NCI-H526 treated with DMSO at 0.1 percent for 48 hours (cell line): ENCODE measurements at regions not wholly inside any gene's neighbourhood (a gene's known extent, or its start where the extent isn't known, plus 50 kb on each side); places are given as distances from the start of the nearest gene placed in this dataset.

Source experiments
- DNase-seq: peaks from one replicate; lab custom pipeline; 2025; lab: John Stamatoyannopoulos, UW

- DNase-seq = no peak
Measured at GRCh38 chr13:106660746-106661625, 93.0 kb upstream of the ARGLU1 start.

- no peak for DNase-seq
Measured at GRCh38 chr13:106657104-106657503, 89.2 kb upstream of the ARGLU1 start.

- DNase-seq = no peak
Measured at GRCh38 chr13:106656186-106656585, 88.2 kb upstream of the ARGLU1 start.

- no peak for DNase-seq
Measured at GRCh38 chr13:106651442-106651841, 83.5 kb upstream of the ARGLU1 start.

DNA sequence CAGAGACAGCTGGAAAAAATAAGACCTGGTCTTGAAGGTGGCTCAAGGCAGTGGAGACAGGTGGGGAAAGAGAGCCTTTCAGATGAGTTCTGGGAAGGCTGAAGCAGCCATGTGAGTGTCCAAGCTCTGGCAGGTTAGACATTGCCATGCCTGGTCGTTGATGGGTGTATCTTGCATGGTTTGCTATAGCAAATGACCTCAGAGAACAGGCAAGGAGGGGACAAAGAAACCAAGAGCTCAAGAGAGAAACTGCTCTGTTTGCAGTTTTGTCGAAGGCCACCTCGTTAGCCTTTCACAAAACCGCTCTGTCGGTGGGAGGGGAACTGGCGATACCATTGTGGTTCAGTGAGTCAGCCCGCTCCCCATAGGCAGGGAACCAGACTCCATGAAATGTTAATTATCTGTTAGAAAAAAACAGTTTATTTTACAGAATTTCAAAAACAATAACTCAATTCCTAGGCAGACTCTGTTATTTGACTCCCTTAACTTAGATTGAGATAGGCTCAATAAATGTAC is 82.8 kb upstream of the ARGLU1 start:
- no peak for DNase-seq

- no peak for DNase-seq
Measured at GRCh38 chr13:106649495-106649894, 81.6 kb upstream of the ARGLU1 start.

GRCh38 chr13:106640515-106640914 is 72.6 kb upstream of the ARGLU1 start:
- no peak for DNase-seq

DNA sequence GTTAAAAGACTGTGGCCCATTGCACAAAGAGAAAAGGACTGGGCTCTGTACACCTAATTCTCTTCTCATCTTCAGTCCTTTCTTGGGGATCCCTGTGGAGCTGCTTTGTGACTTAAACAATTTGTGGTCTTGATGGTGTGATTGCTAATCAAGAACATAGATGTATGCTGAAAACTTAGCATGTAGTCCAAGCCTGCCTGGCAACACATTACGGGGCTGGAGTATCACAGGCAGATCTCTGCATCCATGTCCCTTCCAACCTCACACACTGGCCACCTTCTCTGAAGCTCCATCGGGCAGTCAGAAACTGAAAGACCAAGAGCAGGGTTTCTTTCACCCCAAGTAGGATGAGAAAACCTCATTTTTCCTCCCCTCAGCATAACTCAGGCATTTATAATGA is 69.6 kb upstream of the ARGLU1 start:
- DNase-seq = no peak

- DNase-seq = no peak
Measured at GRCh38 chr13:106636492-106636891, 68.6 kb upstream of the ARGLU1 start.

DNA sequence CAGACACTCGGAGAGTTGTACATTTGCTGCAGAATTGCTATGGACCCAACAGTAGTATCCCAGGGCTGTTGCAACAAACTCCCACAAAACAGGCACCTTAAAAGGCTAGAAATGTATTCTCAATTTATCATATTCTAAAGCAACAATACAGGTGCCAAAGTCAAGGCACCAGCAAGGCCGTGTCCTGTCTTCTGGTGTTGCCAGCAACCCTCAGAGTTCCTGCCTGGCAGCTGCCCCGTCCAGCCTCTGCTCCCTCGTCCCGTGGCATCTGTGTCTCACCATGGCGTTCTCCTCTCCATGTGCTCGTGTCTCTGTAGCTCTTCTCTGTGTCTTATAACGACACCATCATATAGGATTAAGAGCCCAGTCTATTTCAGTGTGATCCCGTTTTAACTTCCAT is 67.7 kb upstream of the ARGLU1 start:
- no peak for DNase-seq

GRCh38 chr13:106633321-106633720 is 65.4 kb upstream of the ARGLU1 start:
- no peak for DNase-seq

DNA sequence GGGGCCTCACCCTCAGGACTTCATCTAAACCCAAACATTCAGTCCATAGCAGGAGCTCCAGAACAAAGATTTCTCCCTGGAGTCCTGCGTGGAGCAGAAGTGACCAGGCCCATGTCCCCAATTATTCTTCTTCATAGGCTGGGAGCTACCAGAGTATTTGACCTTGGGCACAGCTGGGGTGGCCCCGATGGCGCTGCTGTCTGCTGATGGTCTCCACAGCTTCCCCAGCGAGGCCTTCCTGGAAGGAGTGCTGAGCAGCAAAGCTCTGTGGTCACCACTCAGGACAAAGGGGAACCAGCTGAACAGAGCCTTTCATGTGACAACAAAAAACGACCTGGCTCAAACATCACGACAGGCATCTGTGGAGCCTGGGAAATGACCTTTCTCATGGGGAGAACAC is 62.7 kb upstream of the ARGLU1 start:
- DNase-seq = no peak

GRCh38 chr13:106630162-106630561 is 62.2 kb upstream of the ARGLU1 start:
- no peak for DNase-seq

DNA sequence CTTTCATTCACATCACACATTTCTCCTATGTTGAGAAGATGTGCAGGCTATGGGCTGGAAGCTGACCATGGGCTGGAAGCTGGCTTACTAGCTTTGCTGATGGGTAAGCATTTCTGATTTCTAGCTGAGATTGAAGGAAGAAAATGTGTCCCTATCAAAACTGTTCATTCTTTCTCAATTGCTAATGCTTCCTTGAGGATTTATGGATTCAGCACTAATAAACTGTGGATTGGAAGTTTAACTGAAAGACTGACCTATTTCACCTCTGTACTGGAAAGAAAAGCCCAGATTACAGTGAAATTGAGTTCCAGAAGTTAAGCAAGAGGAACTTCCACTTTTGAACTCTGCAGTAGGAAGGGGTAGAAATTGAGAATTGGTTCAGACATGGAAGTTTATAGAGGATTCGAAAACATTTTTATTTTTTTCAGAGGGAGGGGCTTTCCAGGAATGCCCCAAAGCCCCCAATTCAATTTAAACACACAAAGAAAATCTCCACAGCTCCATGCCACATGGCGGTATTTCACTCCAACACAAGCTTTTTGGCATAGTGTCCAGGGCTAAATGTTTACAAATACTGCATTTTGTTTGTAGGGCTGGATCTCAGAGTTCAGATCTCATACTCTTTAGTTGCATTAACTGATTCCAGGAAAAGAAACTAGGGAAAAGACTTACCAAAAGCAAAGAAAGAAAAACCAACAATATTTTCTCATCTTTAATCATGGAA is 61.2 kb upstream of the ARGLU1 start:
- no peak for DNase-seq

- no peak for DNase-seq
Measured at GRCh38 chr13:106626473-106626872, 58.5 kb upstream of the ARGLU1 start.

- DNase-seq = no peak
Measured at GRCh38 chr13:106625578-106625977, 57.6 kb upstream of the ARGLU1 start.

DNA sequence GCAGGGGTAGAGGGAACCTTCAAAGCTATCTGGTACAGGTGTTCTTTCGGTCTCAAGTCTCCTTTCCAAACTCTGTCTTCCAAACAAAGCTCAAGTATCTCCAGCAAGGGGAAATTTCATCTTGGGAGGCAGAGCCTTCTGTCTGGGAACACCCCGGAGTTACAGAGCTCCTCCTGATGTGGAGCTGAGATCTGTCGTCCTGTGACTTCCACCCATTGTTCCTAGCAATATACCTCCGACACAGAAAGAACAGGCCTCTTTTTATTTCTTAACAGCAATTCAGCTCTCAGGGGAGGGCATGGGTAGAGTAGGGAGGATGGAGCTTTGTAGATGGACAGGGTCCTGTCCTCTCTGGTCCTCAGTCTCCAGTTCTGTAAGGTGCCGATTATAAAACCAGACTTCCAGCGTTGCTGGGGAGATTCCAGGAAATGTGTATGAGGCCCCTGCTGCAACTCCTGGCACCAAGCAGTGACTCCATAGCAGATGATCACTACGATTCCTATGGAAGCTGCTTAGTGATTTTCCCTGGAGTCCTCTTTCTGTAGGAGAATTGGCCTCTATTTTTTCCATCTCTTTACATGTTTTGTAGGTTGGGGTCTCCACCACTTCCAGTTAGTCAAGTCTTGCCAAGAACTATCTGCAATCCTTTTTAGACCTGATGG is 56.0 kb upstream of the ARGLU1 start:
- no peak for DNase-seq

DNA sequence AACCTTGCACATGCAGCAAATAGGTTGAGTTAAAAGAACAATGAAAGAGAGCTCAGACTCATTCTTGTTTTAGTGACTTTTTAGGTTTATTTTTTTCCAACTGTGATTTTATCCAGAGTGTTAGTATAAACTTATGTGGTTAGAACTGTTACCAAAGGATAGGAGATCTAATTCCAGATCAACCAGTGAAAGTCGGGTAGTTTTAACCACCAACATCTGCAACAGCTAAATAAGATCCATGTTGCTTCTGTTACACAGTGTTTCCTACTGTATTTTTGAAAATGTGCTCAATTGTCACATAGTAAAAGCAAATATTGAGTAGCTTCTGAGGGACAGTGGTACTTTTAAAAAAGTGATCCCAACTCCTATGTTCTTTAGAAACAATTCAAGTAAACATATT is 53.9 kb upstream of the ARGLU1 start:
- DNase-seq = no peak

GRCh38 chr13:106619688-106620555 is 52.0 kb upstream of the ARGLU1 start:
- DNase-seq = peak; percentile 55
